GM19023 (cell line): ENCODE measurements at regions not wholly inside any gene's neighbourhood (a gene's known extent, or its start where the extent isn't known, plus 50 kb on each side); places are given as distances from the start of the nearest gene placed in this dataset.

Source experiments
- ATAC-seq: cut with Tn5 transposase; IDR thresholded peaks from one replicate; pipeline ENCODE4 v1.9.1; 2021; ENCODE audit warnings: mild to moderate bottlenecking, moderate library complexity; ENCODE audit not compliant: unreplicated experiment

GRCh38 chr18:78571063-78571785 is 408.4 kb upstream of the SALL3 start:
- ATAC-seq = no peak

GRCh38 chr18:78571831-78572347 is 407.7 kb upstream of the SALL3 start:
- ATAC-seq = no peak

- ATAC-seq = no peak
Observed at GRCh38 chr18:78573773-78574172, 405.8 kb upstream of the SALL3 start.

- ATAC-seq = no peak
Observed at GRCh38 chr18:78576967-78577366, 402.7 kb upstream of the SALL3 start.

- ATAC-seq = no peak
Observed at GRCh38 chr18:78579449-78579848, 400.2 kb upstream of the SALL3 start.

- ATAC-seq = no peak
Observed at GRCh38 chr18:78579854-78580577, 399.6 kb upstream of the SALL3 start.

- ATAC-seq = no peak
Observed at GRCh38 chr18:78580835-78581339, 398.7 kb upstream of the SALL3 start.

- ATAC-seq = no peak
Observed at GRCh38 chr18:78582181-78582709, 397.4 kb upstream of the SALL3 start.

- no peak for ATAC-seq
Observed at GRCh38 chr18:78582898-78583738, 396.5 kb upstream of the SALL3 start.

GRCh38 chr18:78583739-78584458 is 395.7 kb upstream of the SALL3 start:
- no peak for ATAC-seq

- ATAC-seq = no peak
Observed at GRCh38 chr18:78584459-78585022, 395.1 kb upstream of the SALL3 start.

GRCh38 chr18:78586586-78586985 is 393.0 kb upstream of the SALL3 start:
- no peak for ATAC-seq

GRCh38 chr18:78587096-78587495 is 392.5 kb upstream of the SALL3 start:
- no peak for ATAC-seq

GRCh38 chr18:78587626-78588600 is 391.7 kb upstream of the SALL3 start:
- ATAC-seq = no peak

- no peak for ATAC-seq
Observed at GRCh38 chr18:78589916-78590437, 389.6 kb upstream of the SALL3 start.

- ATAC-seq = no peak
Observed at GRCh38 chr18:78595453-78595852, 384.2 kb upstream of the SALL3 start.

GRCh38 chr18:78595924-78596573 is 383.6 kb upstream of the SALL3 start:
- ATAC-seq = no peak

- ATAC-seq = no peak
Observed at GRCh38 chr18:78596794-78597345, 382.7 kb upstream of the SALL3 start.
